ENCODE measurements at regions not wholly inside any gene's neighbourhood (a gene's known extent, or its start where the extent isn't known, plus 50 kb on each side); places are given as distances from the start of the nearest gene placed in this dataset.

DNA sequence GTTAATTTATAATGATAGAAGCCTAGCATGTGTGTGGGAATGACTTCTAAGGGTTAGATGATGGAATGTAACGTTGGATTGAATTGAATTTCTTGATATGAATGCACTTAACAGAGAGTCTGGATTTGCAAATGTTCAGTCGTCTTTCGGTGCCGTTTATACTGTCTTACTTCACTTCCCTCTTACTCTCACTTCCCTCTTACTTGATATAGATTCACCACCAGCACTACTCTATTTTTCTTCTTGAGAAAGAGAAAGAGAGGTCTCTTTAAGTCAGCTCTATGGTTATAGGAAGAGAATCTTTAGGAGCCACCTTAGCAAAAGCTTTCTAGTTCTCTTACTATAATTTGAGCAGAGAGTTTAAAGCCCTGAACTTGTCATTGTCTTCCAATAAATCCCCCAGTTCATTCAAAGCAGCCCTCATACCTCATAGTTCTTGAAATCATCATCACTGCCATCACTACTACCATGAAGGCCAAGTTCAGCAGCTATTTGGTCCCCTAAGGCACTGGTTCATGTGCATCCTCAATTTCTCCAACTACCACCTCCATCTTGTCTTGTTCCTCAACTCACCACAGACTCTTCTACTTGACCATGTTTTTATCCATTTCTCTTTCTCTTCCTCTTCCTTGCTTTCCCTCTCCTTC is 501.7 kb upstream of the TCF4 start:
- TF ChIP-seq POLR2AphosphoS5 (IDR thresholded peaks at IDR 0.05; ENCODE audit: low read depth, low read length) (no peak), TAF1 (IDR thresholded peaks at IDR 0.05; ENCODE audit: low read depth, low read length) (no peak), POLR2A (IDR thresholded peaks at IDR 0.05; ENCODE audit: low read depth, low read length) (no peak)

Measured in GM12891 (cell line).